K562 (cell line): ENCODE measurements at regions not wholly inside any gene's neighbourhood (a gene's known extent, or its start where the extent isn't known, plus 50 kb on each side); places are given as distances from the start of the nearest gene placed in this dataset.

ENCODE experiments used
- ATAC-seq: fragments of 200-7000 bp; cut with Tn5 transposase; 3 replicates; pipeline ENCODE4 v1.9.1; 2020; ENCODE audit warnings: moderate library complexity
- BruUV-seq: library from RNA; stranded (reverse); fragments of 400-500 nt; replicated peaks from 2 replicates; lab custom pipeline; 2021; lab: Mats Ljungman, UMichigan
- CTCF ChIA-PET: fragments of 300-600 bp; formaldehyde crosslinking; extraction: SDS; loops from one replicate; lab custom pipeline; 2021; ENCODE audit warnings: low intra/inter-chr PET ratio; lab: Yijun Ruan, JAX
- POLR2A ChIA-PET: fragments of 300-600, 350-650 bp; sonication (Branson Sonifier 250); formaldehyde crosslinking; extraction: SDS; loops from one replicate; lab custom pipeline; 2021; ENCODE audit warnings: antibody characterized with exemption, inconsistent platforms; lab: Yijun Ruan, JAX
- DNase-seq, 4 experiments: peaks; one replicate each; pipeline versions ENCODE4 v3.0.0 to v3.0.0-alpha.2; 2011 to 2018; ENCODE audit warnings: low spot score in 3 of 4, mixed read lengths in 3 of 4; ENCODE audit errors: extremely low read depth in 1 of 4
- FAIRE-seq: peaks from 2 replicates; lab custom pipeline; 2011; peaks lifted over from hg19 to GRCh38; lab: Jason Lieb, UNC
- H2AFZ ChIP-seq: 2 replicates; pipeline ENCODE4 v1.6.0; 2011; ENCODE audit warnings: low read depth, low read length, control low read depth, inconsistent platforms
- H3K27ac ChIP-seq: fragments of 200-600 bp; 3 replicates; pipeline ENCODE4 v1.8.0; 2011; ENCODE audit warnings: low read depth, mild to moderate bottlenecking, control low read depth, inconsistent platforms, low read length, moderate library complexity, mixed read lengths; ENCODE audit errors: extremely low read depth
- H3K27me3 ChIP-seq, 2 experiments: fragments of 300-600 bp in 1 of 2; 2 replicates in 1 of 2; 3 replicates in 1 of 2; pipeline versions ENCODE4 v1.6.0 to v1.8.0; 2011; ENCODE audit warnings: inconsistent platforms in 2 of 2, low read length in 2 of 2, mild to moderate bottlenecking in 1 of 2, mixed read lengths in 1 of 2, moderate library complexity in 1 of 2; ENCODE audit not compliant: control insufficient read depth in 2 of 2, insufficient read depth in 2 of 2
- H3K36me3 ChIP-seq: fragments of 300-600 bp; 3 replicates; pipeline ENCODE4 v1.8.0; 2011; ENCODE audit warnings: mild to moderate bottlenecking, low read length, inconsistent platforms; ENCODE audit not compliant: control insufficient read depth, insufficient read depth
- H3K4me1 ChIP-seq, 2 experiments: fragments of 200-600 bp in 1 of 2; replicated peaks in 1 of 2; 2 replicates in 1 of 2; 3 replicates in 1 of 2; pipeline versions ENCODE4 v1.5.1 to v1.8.0; 2011; ENCODE audit warnings: inconsistent platforms in 2 of 2, low read length in 2 of 2, mild to moderate bottlenecking in 1 of 2, mixed read lengths in 1 of 2, moderate library complexity in 1 of 2; ENCODE audit not compliant: control insufficient read depth in 2 of 2, insufficient read depth in 2 of 2
- H3K4me2 ChIP-seq: 2 replicates; pipeline ENCODE4 v1.6.1; 2011; ENCODE audit warnings: low read length, control low read depth, inconsistent platforms, mixed read lengths; ENCODE audit not compliant: insufficient read depth
- H3K4me3 ChIP-seq: fragments of 200-600 bp; sonication (generic), shearing (Covaris generic); 2 replicates; pipeline ENCODE4 v1.5.1; 2016; ENCODE audit warnings: control low read depth, inconsistent platforms
- H3K79me2 ChIP-seq: fragments of 200-600 bp; 3 replicates; pipeline ENCODE4 v1.8.0; 2011; ENCODE audit warnings: low read length, inconsistent platforms; ENCODE audit not compliant: control insufficient read depth, insufficient read depth
- H3K9ac ChIP-seq, 2 experiments: 2 replicates each; pipeline versions ENCODE4 v1.6.0 to v1.6.1; 2011; ENCODE audit warnings: low read depth in 2 of 2, low read length in 2 of 2, control low read depth in 1 of 2, inconsistent platforms in 1 of 2, mild to moderate bottlenecking in 1 of 2, mixed read lengths in 1 of 2; ENCODE audit not compliant: insufficient read depth in 1 of 2
- H3K9me1 ChIP-seq: one replicate; pipeline ENCODE4 v1.6.0; 2011; ENCODE audit warnings: inconsistent platforms, mild to moderate bottlenecking, low read length, moderate library complexity; ENCODE audit not compliant: control insufficient read depth, insufficient read depth
- H3K9me3 ChIP-seq: replicated peaks from 2 replicates; pipeline ENCODE4 v1.5.1; 2011; ENCODE audit warnings: low read depth, low read length, inconsistent platforms; ENCODE audit not compliant: control insufficient read depth, insufficient read depth
- H4K20me1 ChIP-seq: replicated peaks from 2 replicates; pipeline ENCODE4 v1.6.1; 2011; ENCODE audit warnings: low read length, inconsistent platforms, mixed read lengths; ENCODE audit not compliant: control insufficient read depth, insufficient read depth
- PYGO2 ChIP-seq: fragments of 450-650 bp; IDR thresholded peaks from 2 replicates; pipeline ENCODE4 v1.6.1; 2016; ENCODE audit warnings: mild to moderate bottlenecking, missing genetic modification characterization, moderate library complexity, missing compliant biosample characterization
- SMARCE1 ChIP-seq: fragments of 450-650 bp; IDR thresholded peaks from 2 replicates; pipeline ENCODE4 v1.7.1; 2016; ENCODE audit warnings: mild to moderate bottlenecking
- ZKSCAN8 ChIP-seq: fragments of 200-800 bp; sonication (Bioruptor generic); IDR thresholded peaks from 2 replicates; pipeline ENCODE4 v1.6.1; 2016; ENCODE audit warnings: missing genetic modification characterization, missing compliant biosample characterization
- ZNF318 ChIP-seq, 2 experiments: fragments of 450-650 bp; IDR thresholded peaks; 2 replicates each; pipeline ENCODE4 v1.6.1; 2016; ENCODE audit warnings: mild to moderate bottlenecking in 2 of 2, borderline replicate concordance in 1 of 2, low read depth in 1 of 2, moderate library complexity in 1 of 2
- ZNF354B ChIP-seq: fragments of 250-450 bp; sonication (Bioruptor Pico); IDR thresholded peaks from 2 replicates; pipeline ENCODE4 v1.4.0; 2020
- WGBS: fragments of 100-300 bp; shearing (Covaris generic); methylation state at CpG from one replicate; pipeline ENCODE4 v1.1.6; 2016; ENCODE audit warnings: low coverage, mixed read lengths; ENCODE audit not compliant: insufficient coverage; ENCODE audit errors: missing lambda C conversion rate; 5-methylcytosine and 5-hydroxymethylcytosine counted together
- in situ Hi-C: fragments of 300-500 bp; cut with MboI; formaldehyde crosslinking; loops from 4 replicates; pipeline ENCODE4 v1.15.0; 2018; ENCODE audit warnings: inconsistent platforms, mixed read lengths
- intact Hi-C: fragments of 100-400 bp; cut with micrococcal nuclease; formaldehyde crosslinking; loops from 2 replicates; pipeline ENCODE4 v1.14.2; 2022
- TF ChIP-seq, protein P1 (sequence below): sonication (generic); formaldehyde crosslinking; IDR thresholded peaks from 2 replicates; pipeline ENCODE4 v1.9.0; 2022; ENCODE audit warnings: mild to moderate bottlenecking, missing genetic modification reagents

DNA sequence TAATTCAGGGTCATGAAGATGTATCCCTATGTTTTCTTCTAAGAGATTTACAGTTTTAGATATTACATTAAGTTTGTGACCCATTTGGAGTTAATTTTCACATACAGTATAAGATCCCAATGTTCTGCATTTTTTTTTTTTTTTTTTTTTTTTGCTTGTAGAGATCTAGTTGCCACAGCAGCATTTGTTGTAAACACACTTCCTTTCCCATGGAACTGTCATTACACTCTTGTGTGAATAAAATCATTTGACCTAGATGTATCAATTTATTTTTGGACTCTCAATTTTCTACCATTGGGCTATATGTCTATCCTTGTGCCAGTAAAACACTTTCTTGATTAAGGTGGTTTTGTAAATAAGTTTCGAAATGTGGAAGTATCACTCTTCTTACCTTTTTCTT, 1107.2 kb downstream of the TECRL start (continued):
- TF ChIP-seq, protein P1, sequence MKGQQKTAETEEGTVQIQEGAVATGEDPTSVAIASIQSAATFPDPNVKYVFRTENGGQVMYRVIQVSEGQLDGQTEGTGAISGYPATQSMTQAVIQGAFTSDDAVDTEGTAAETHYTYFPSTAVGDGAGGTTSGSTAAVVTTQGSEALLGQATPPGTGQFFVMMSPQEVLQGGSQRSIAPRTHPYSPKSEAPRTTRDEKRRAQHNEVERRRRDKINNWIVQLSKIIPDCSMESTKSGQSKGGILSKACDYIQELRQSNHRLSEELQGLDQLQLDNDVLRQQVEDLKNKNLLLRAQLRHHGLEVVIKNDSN (CRISPR knock-in tag), result no peak
- TF ChIP-seq PYGO2 (tag), result no peak
- TF ChIP-seq, all 486 proteins: peak for 0

DNA sequence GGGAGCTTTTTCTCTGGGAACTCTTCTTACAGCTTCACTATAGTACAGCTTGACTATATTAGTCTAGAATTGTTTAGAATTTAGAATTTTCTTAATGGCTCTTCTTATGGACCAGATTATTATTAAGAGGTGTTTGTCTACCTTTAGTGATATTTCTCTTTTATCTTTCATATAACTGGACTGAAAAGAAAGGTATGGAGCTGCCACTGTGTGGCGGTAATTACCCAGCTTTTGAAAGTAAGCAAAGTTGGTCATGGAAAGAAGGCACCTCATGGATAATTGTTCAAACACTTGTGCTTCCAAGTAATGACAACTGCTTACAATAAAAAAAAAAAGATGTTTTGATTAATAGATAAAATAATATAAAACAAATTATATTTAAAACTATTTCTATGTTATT, 1112.5 kb downstream of the TECRL start:
- no peaks in the 10 kb centered on the region for H3K79me2 ChIP-seq
- no peak overlapping the region for H3K9ac ChIP-seq
- no TSS peak for BruUV-seq
- H3K4me1 ChIP-seq, result no peaks in the 10 kb centered on the region
- no peaks in the 10 kb centered on the region for H3K27me3 ChIP-seq
- WGBS, result 0% methylated on average over 1 of the region's 1 CpG
- no peak for ATAC-seq
- H3K27ac ChIP-seq, result no peak overlapping the region
- H2AFZ ChIP-seq, result no peak overlapping the region
- in situ Hi-C loops (no loop called here), intact Hi-C loops (no loop called here)
- H3K9me3 ChIP-seq, result no peaks in the 10 kb centered on the region
- H4K20me1 ChIP-seq, result no peaks in the 10 kb centered on the region
- H3K36me3 ChIP-seq, result no peaks in the 10 kb centered on the region
- ChIA-PET CTCF (no interaction called here), POLR2A (no interaction called here)
- H3K4me3 ChIP-seq, result no peak overlapping the region
- no peak for DNase-seq
- TF ChIP-seq SMARCE1 (no peak), ZKSCAN8 (CRISPR knock-in tag) (no peak), ZNF354B (no peak), ZNF318 (IDR thresholded peaks at IDR 0.05; ENCODE audit: borderline replicate concordance in 1 of 2, low read depth in 1 of 2) (no peak)
- no peaks in the 10 kb centered on the region for H3K9me1 ChIP-seq
- no peak for FAIRE-seq
- H3K4me2 ChIP-seq, result no peak overlapping the region
